HL-60 (cell line): ENCODE measurements at regions not wholly inside any gene's neighbourhood (a gene's known extent, or its start where the extent isn't known, plus 50 kb on each side); places are given as distances from the start of the nearest gene placed in this dataset.

ENCODE experiments used
- DNase-seq, 2 experiments: peaks; one replicate each; pipeline ENCODE4 v3.0.0-alpha.2; 2010 to 2020; ENCODE audit warnings: low read depth in 1 of 2, low spot score in 1 of 2
- H3K27ac ChIP-seq: fragments of 250-450 bp; sonication (Bioruptor Pico); replicated peaks from 2 replicates; pipeline ENCODE4 v1.5.1; 2020; ENCODE audit warnings: mild to moderate bottlenecking, moderate library complexity
- H3K27me3 ChIP-seq: fragments of 250-450 bp; sonication (Bioruptor Pico); 2 replicates; pipeline ENCODE4 v1.5.1; 2021; ENCODE audit warnings: mild to moderate bottlenecking, moderate library complexity; ENCODE audit not compliant: insufficient read depth, poor library complexity, severe bottlenecking
- H3K4me3 ChIP-seq: replicated peaks from 2 replicates; pipeline ENCODE4 v1.5.1; 2011; ENCODE audit warnings: mild to moderate bottlenecking, control low read depth, low read length; ENCODE audit not compliant: insufficient read depth
- CTCF ChIP-seq: IDR thresholded peaks from one replicate; pipeline ENCODE4 v1.5.1; 2011; ENCODE audit warnings: low read length, control low read depth, inconsistent platforms; ENCODE audit not compliant: insufficient read depth
- GABPA ChIP-seq: IDR thresholded peaks from 2 replicates; pipeline ENCODE4 v1.6.1; 2012; ENCODE audit warnings: low read depth
- POLR2AphosphoS5 ChIP-seq: IDR thresholded peaks from 2 replicates; pipeline ENCODE4 v1.6.1; 2012; ENCODE audit warnings: low read depth
- REST ChIP-seq: IDR thresholded peaks from 2 replicates; pipeline ENCODE4 v1.6.1; 2012; ENCODE audit warnings: low read depth; ENCODE audit not compliant: insufficient replicate concordance
- SPI1 ChIP-seq: IDR thresholded peaks from 2 replicates; pipeline ENCODE4 v1.6.1; 2012; ENCODE audit warnings: low read depth, mild to moderate bottlenecking, borderline replicate concordance

GRCh38 chr11:62073061-62073460 is 50.8 kb upstream of the INCENP start:
- TF ChIP-seq SPI1 (no peak), GABPA (no peak), POLR2AphosphoS5 (no peak), REST (no peak), CTCF (no peak)
- no peak for DNase-seq
- Histone ChIP-seq H3K27me3 (no peaks in the 10 kb centered on the region), H3K4me3 (no peak overlapping the region), H3K27ac (no peak overlapping the region)

- DNase-seq, result no peak
- TF ChIP-seq POLR2AphosphoS5 (no peak), REST (no peak), SPI1 (no peak), CTCF (no peak), GABPA (no peak)
- Histone ChIP-seq H3K27ac (no peak overlapping the region), H3K27me3 (no peaks in the 10 kb centered on the region), H3K4me3 (no peak overlapping the region)
These were observed 52.4 kb upstream of the INCENP start for GRCh38 chr11:62071408-62071807.

GRCh38 chr11:62069986-62070919 is 53.6 kb upstream of the INCENP start:
- Histone ChIP-seq H3K27me3 (no peaks in the 10 kb centered on the region), H3K27ac (no peak overlapping the region), H3K4me3 (no peak overlapping the region)
- no peak for DNase-seq
- TF ChIP-seq CTCF (no peak), SPI1 (no peak), POLR2AphosphoS5 (no peak), GABPA (no peak), REST (no peak)
